ENCODE measurements at regions not wholly inside any gene's neighbourhood (a gene's known extent, or its start where the extent isn't known, plus 50 kb on each side); places are given as distances from the start of the nearest gene placed in this dataset.

DNA sequence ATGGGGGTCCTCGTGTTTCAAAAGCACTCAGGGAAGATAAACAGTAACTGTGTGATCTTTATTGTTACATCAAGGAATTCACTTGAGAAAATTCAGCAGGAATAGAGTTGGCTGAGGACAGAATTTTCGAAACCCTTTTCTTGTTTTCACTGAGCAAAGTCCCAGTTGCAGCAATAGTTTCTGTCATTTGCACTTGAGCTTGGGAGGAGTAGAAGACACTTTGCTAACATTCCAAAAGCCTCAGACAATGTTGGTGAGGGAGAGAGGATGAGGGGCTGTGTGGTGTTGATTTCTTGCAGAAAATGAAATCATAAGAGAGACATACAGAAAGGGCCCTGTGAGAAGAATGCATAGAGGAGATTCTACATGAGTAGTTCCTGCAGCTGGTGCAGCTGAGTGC, 151.9 kb upstream of the DIPK2B start:
- DNase-seq (ENCODE audit: low read depth in 1 of 2, low spot score in 1 of 2): no peak
- TF ChIP-seq, protein P1, sequence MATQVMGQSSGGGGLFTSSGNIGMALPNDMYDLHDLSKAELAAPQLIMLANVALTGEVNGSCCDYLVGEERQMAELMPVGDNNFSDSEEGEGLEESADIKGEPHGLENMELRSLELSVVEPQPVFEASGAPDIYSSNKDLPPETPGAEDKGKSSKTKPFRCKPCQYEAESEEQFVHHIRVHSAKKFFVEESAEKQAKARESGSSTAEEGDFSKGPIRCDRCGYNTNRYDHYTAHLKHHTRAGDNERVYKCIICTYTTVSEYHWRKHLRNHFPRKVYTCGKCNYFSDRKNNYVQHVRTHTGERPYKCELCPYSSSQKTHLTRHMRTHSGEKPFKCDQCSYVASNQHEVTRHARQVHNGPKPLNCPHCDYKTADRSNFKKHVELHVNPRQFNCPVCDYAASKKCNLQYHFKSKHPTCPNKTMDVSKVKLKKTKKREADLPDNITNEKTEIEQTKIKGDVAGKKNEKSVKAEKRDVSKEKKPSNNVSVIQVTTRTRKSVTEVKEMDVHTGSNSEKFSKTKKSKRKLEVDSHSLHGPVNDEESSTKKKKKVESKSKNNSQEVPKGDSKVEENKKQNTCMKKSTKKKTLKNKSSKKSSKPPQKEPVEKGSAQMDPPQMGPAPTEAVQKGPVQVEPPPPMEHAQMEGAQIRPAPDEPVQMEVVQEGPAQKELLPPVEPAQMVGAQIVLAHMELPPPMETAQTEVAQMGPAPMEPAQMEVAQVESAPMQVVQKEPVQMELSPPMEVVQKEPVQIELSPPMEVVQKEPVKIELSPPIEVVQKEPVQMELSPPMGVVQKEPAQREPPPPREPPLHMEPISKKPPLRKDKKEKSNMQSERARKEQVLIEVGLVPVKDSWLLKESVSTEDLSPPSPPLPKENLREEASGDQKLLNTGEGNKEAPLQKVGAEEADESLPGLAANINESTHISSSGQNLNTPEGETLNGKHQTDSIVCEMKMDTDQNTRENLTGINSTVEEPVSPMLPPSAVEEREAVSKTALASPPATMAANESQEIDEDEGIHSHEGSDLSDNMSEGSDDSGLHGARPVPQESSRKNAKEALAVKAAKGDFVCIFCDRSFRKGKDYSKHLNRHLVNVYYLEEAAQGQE (IDR thresholded peaks at IDR 0.05; ENCODE audit: insufficient replicate concordance, low read depth): no peak
- TF ChIP-seq SPI1 (IDR thresholded peaks at IDR 0.05; ENCODE audit: borderline replicate concordance, low read depth): no peak
- TF ChIP-seq, protein P2, sequence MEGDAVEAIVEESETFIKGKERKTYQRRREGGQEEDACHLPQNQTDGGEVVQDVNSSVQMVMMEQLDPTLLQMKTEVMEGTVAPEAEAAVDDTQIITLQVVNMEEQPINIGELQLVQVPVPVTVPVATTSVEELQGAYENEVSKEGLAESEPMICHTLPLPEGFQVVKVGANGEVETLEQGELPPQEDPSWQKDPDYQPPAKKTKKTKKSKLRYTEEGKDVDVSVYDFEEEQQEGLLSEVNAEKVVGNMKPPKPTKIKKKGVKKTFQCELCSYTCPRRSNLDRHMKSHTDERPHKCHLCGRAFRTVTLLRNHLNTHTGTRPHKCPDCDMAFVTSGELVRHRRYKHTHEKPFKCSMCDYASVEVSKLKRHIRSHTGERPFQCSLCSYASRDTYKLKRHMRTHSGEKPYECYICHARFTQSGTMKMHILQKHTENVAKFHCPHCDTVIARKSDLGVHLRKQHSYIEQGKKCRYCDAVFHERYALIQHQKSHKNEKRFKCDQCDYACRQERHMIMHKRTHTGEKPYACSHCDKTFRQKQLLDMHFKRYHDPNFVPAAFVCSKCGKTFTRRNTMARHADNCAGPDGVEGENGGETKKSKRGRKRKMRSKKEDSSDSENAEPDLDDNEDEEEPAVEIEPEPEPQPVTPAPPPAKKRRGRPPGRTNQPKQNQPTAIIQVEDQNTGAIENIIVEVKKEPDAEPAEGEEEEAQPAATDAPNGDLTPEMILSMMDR (IDR thresholded peaks at IDR 0.05; ENCODE audit: insufficient read depth, low read length): no peak
- TF ChIP-seq GABPA (IDR thresholded peaks at IDR 0.05; ENCODE audit: low read depth): no peak
- TF ChIP-seq POLR2AphosphoS5 (IDR thresholded peaks at IDR 0.05; ENCODE audit: low read depth): no peak
- Histone ChIP-seq H3K27ac (replicated peaks) (no peak overlapping the region), H3K27me3 (ENCODE audit: insufficient read depth, poor library complexity, severe bottlenecking) (no peaks in the 10 kb centered on the region), H3K4me3 (replicated peaks; ENCODE audit: insufficient read depth, low read length) (no peak overlapping the region)

DNA sequence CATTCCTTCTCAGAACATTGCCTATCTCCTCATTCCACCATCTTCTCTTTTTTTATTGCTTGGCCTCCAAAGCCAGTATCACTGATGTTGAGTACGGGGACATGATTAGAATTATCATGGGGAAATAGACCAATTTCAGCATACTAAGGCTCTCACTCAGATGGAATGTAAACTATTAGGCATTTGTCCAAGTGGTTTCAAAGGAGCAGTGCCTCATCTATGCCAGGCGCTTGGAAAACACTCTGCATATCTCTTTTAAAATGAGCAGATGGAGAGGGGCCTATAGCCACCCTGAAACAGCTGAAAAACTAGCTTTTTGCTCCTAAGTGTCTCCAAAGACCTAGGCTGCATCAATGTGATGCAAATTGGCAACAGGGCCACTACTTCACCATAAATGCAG, 150.8 kb upstream of the DIPK2B start:
- H3K27me3 ChIP-seq (ENCODE audit: insufficient read depth, poor library complexity, severe bottlenecking): no peaks in the 10 kb centered on the region
- no peak overlapping the region for H3K27ac ChIP-seq (replicated peaks)
- DNase-seq (ENCODE audit: low read depth in 1 of 2, low spot score in 1 of 2): no peak
- no peak overlapping the region for H3K4me3 ChIP-seq (replicated peaks; ENCODE audit: insufficient read depth, low read length)
- no peak for TF ChIP-seq POLR2AphosphoS5 (IDR thresholded peaks at IDR 0.05; ENCODE audit: low read depth)
- TF ChIP-seq, protein P2 (IDR thresholded peaks at IDR 0.05; ENCODE audit: insufficient read depth, low read length): no peak
- TF ChIP-seq GABPA (IDR thresholded peaks at IDR 0.05; ENCODE audit: low read depth): no peak
- TF ChIP-seq, protein P1 (IDR thresholded peaks at IDR 0.05; ENCODE audit: insufficient replicate concordance, low read depth): no peak
- TF ChIP-seq SPI1 (IDR thresholded peaks at IDR 0.05; ENCODE audit: borderline replicate concordance, low read depth): no peak

DNA sequence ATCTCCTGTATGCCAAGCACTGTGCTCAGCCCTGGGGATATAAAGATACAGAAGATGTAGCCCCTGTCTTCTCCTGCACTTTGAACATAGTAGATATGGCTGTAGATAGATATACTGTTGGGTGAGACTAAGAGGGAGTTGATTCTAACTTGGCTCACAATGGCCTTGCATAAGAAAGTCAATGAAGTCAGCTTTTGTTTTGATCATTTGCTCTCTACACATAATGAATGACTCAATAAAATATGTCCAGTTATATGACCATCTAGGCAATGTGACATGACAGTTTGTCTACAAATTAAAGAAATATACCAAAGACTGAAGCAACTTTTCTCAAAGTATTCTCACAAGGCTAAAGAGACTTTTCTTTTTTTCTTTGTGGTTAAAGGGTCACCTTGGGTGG, 147.6 kb upstream of the DIPK2B start:
- peaks cover 2% of the 10 kb centered on the region for H3K27me3 ChIP-seq (ENCODE audit: insufficient read depth, poor library complexity, severe bottlenecking)
- TF ChIP-seq, protein P2 (IDR thresholded peaks at IDR 0.05; ENCODE audit: insufficient read depth, low read length): no peak
- no peak for TF ChIP-seq POLR2AphosphoS5 (IDR thresholded peaks at IDR 0.05; ENCODE audit: low read depth)
- TF ChIP-seq, protein P1 (IDR thresholded peaks at IDR 0.05; ENCODE audit: insufficient replicate concordance, low read depth): no peak
- no peak for TF ChIP-seq SPI1 (IDR thresholded peaks at IDR 0.05; ENCODE audit: borderline replicate concordance, low read depth)
- no peak for TF ChIP-seq GABPA (IDR thresholded peaks at IDR 0.05; ENCODE audit: low read depth)
- DNase-seq (ENCODE audit: low read depth in 1 of 2, low spot score in 1 of 2): no peak
- H3K27ac ChIP-seq (replicated peaks): no peak overlapping the region
- H3K4me3 ChIP-seq (replicated peaks; ENCODE audit: insufficient read depth, low read length): no peak overlapping the region
